HepG2 (cell line): ENCODE measurements at regions not wholly inside any gene's neighbourhood (a gene's known extent, or its start where the extent isn't known, plus 50 kb on each side); places are given as distances from the start of the nearest gene placed in this dataset.

Experiments
- ATAC-seq: fragments of 200-7000 bp; cut with Tn5 transposase; 3 replicates; pipeline ENCODE4 v1.9.1; 2020; ENCODE audit warnings: mild to moderate bottlenecking, moderate library complexity
- BruUV-seq: library from RNA; stranded (reverse); fragments of 400-500 nt; replicated peaks from 2 replicates; lab custom pipeline; 2021; lab: Mats Ljungman, UMichigan
- CTCF ChIA-PET: fragments of 300-600 bp; formaldehyde crosslinking; extraction: SDS; loops from one replicate; lab custom pipeline; 2021; ENCODE audit warnings: low total read pairs, inconsistent platforms, low intra/inter-chr PET ratio; lab: Yijun Ruan, JAX
- POLR2A ChIA-PET: fragments of 350-600 bp; sonication (Branson Sonifier 250); formaldehyde crosslinking; loops from one replicate; lab custom pipeline; 2020; ENCODE audit warnings: antibody characterized with exemption, inconsistent platforms; lab: Yijun Ruan, JAX
- DNase-seq: peaks from one replicate; pipeline ENCODE4 v3.0.0-alpha.2; 2015; ENCODE audit warnings: low spot score
- FAIRE-seq: peaks from 3 replicates; lab custom pipeline; 2011; peaks lifted over from hg19 to GRCh38; lab: Jason Lieb, UNC
- H2AFZ ChIP-seq: one replicate; pipeline ENCODE4 v1.6.1; 2011; ENCODE audit warnings: low read length, inconsistent platforms
- H3K27ac ChIP-seq: fragments of 300-600 bp; 3 replicates; pipeline ENCODE4 v1.8.0; 2011; ENCODE audit warnings: mixed run types, mild to moderate bottlenecking, mixed read lengths, low read length, inconsistent platforms; ENCODE audit not compliant: insufficient read depth; ENCODE audit errors: extremely low read length
- H3K27me3 ChIP-seq, 2 experiments: fragments of 200-600 bp in 1 of 2; 2 replicates in 1 of 2; 3 replicates in 1 of 2; pipeline versions ENCODE4 v1.6.0 to v1.8.0; 2011; ENCODE audit warnings: low read length in 2 of 2, mild to moderate bottlenecking in 2 of 2, moderate library complexity in 2 of 2, inconsistent platforms in 1 of 2; ENCODE audit not compliant: insufficient read depth in 2 of 2, control insufficient read depth in 1 of 2
- H3K36me3 ChIP-seq, 2 experiments: fragments of 200-600 bp in 1 of 2; replicated peaks in 1 of 2; 2 replicates in 1 of 2; 3 replicates in 1 of 2; pipeline versions ENCODE4 v1.5.1 to v1.8.0; 2011; ENCODE audit warnings: low read length in 2 of 2, inconsistent platforms in 1 of 2; ENCODE audit not compliant: insufficient read depth in 2 of 2, control insufficient read depth in 1 of 2
- H3K4me1 ChIP-seq: 2 replicates; pipeline ENCODE4 v1.5.1; 2012; ENCODE audit warnings: low read length, inconsistent platforms; ENCODE audit not compliant: insufficient read depth
- H3K4me2 ChIP-seq: 2 replicates; pipeline ENCODE4 v1.6.0; 2011; ENCODE audit warnings: low read depth, low read length, inconsistent platforms
- H3K4me3 ChIP-seq, 3 experiments: fragments of 200-600 bp in 1 of 3; sonication (generic), shearing (Covaris generic) in 1 of 3; replicated peaks in 1 of 3; 2 replicates each; pipeline ENCODE4 v1.5.1; 2011 to 2016; ENCODE audit warnings: low read length in 3 of 3, inconsistent platforms in 2 of 3, low read depth in 2 of 3, mild to moderate bottlenecking in 2 of 3, control low read depth in 1 of 3, mixed read lengths in 1 of 3; ENCODE audit not compliant: insufficient read depth in 1 of 3
- H3K79me2 ChIP-seq: one replicate; pipeline ENCODE4 v1.6.1; 2011; ENCODE audit warnings: low read length, inconsistent platforms; ENCODE audit not compliant: insufficient read depth
- H3K9ac ChIP-seq: 2 replicates; pipeline ENCODE4 v1.6.0; 2011; ENCODE audit warnings: mild to moderate bottlenecking, low read depth, low read length, inconsistent platforms; ENCODE audit not compliant: insufficient read depth
- H3K9me3 ChIP-seq: 2 replicates; pipeline ENCODE4 v1.5.1; 2012; ENCODE audit warnings: mild to moderate bottlenecking, low read length
- H4K20me1 ChIP-seq: 2 replicates; pipeline ENCODE4 v1.6.0; 2011; ENCODE audit warnings: inconsistent platforms, mild to moderate bottlenecking, low read length, moderate library complexity; ENCODE audit not compliant: insufficient read depth
- ADNP ChIP-seq: sonication (generic); formaldehyde crosslinking; IDR thresholded peaks from 2 replicates; pipeline ENCODE4 v1.4.0; 2020; ENCODE audit warnings: missing genetic modification reagents
- HDAC6 ChIP-seq: fragments of 200-600 bp; sonication (generic); IDR thresholded peaks from 2 replicates; pipeline ENCODE4 v1.7.0; 2017; ENCODE audit warnings: mild to moderate bottlenecking, antibody characterized with exemption, low read length, low read depth
- HNRNPLL ChIP-seq: fragments of 200-400 bp; formaldehyde crosslinking; IDR thresholded peaks from 2 replicates; pipeline ENCODE4 v1.6.1; 2017; ENCODE audit warnings: mild to moderate bottlenecking, low read depth, low read length; ENCODE audit not compliant: poor library complexity, severe bottlenecking
- JARID2 ChIP-seq: sonication (generic); formaldehyde crosslinking; IDR thresholded peaks from 2 replicates; pipeline ENCODE4 v1.8.1; 2023; ENCODE audit warnings: missing genetic modification reagents, inconsistent platforms; ENCODE audit not compliant: insufficient replicate concordance
- MTA1 ChIP-seq: sonication (generic); formaldehyde crosslinking; IDR thresholded peaks from 2 replicates; pipeline ENCODE4 v1.4.0; 2020; ENCODE audit warnings: missing genetic modification reagents, mild to moderate bottlenecking, borderline replicate concordance
- NFKB2 ChIP-seq: sonication (generic); formaldehyde crosslinking; IDR thresholded peaks from 2 replicates; pipeline ENCODE4 v1.4.0; 2020; ENCODE audit warnings: missing genetic modification reagents, borderline replicate concordance
- PAF1 ChIP-seq: IDR thresholded peaks from 2 replicates; pipeline ENCODE4 v1.6.1; 2016; ENCODE audit warnings: missing genetic modification reagents, missing compliant biosample characterization
- PITX1 ChIP-seq: sonication (generic); formaldehyde crosslinking; IDR thresholded peaks from 2 replicates; pipeline ENCODE4 v1.5.1; 2020; ENCODE audit warnings: mild to moderate bottlenecking, missing genetic modification reagents
- SNAPC2 ChIP-seq: sonication (generic); formaldehyde crosslinking; IDR thresholded peaks from 2 replicates; pipeline ENCODE4 v1.8.1; 2022; ENCODE audit warnings: mild to moderate bottlenecking, missing genetic modification reagents
- TP53 ChIP-seq: sonication (generic); formaldehyde crosslinking; conservative IDR thresholded peaks from 2 replicates; pipeline ENCODE4 v1.4.0; 2020; ENCODE audit warnings: missing genetic modification reagents
- ZBTB8A ChIP-seq: sonication (generic); formaldehyde crosslinking; IDR thresholded peaks from 2 replicates; pipeline ENCODE4 v1.4.0; 2020; ENCODE audit warnings: mild to moderate bottlenecking, low read depth, missing genetic modification reagents, borderline replicate concordance
- ZMAT3 ChIP-seq: sonication (generic); formaldehyde crosslinking; conservative IDR thresholded peaks from 2 replicates; pipeline ENCODE4 v1.7.0; 2021; ENCODE audit warnings: missing genetic modification reagents
- ZNF652 ChIP-seq: IDR thresholded peaks from 2 replicates; pipeline ENCODE4 v1.6.1; 2016; ENCODE audit warnings: low read depth, borderline replicate concordance
- ZNF749 ChIP-seq: sonication (generic); formaldehyde crosslinking; IDR thresholded peaks from 2 replicates; pipeline ENCODE4 v1.8.0; 2022; ENCODE audit warnings: mild to moderate bottlenecking, missing genetic modification reagents, moderate library complexity, borderline replicate concordance
- ZSCAN12 ChIP-seq: sonication (generic); formaldehyde crosslinking; IDR thresholded peaks from 2 replicates; pipeline ENCODE4 v1.9.0; 2021; ENCODE audit warnings: mild to moderate bottlenecking, missing genetic modification reagents
- WGBS: methylation state at CpG from one replicate; pipeline ENCODE4 v1.1.6; 2017; ENCODE audit warnings: low lambda C conversion rate; 5-methylcytosine and 5-hydroxymethylcytosine counted together
- in situ Hi-C: cut with HindIII; loops from 2 replicates; pipeline ENCODE4 v1.10.0; 2017; ENCODE audit warnings: low pct_unique_long_range_greater_than_20kb; ENCODE audit not compliant: extremely low pct_ligation_motif_present
- intact Hi-C: fragments of 100-400 bp; cut with micrococcal nuclease; formaldehyde crosslinking; loops from one replicate; pipeline ENCODE4 v1.10.0; 2022; ENCODE audit not compliant: unreplicated experiment
- TF ChIP-seq, protein P1 (sequence below): IDR thresholded peaks from 2 replicates; pipeline ENCODE4 v1.6.1; 2016; ENCODE audit warnings: control low read depth
- TF ChIP-seq, protein P2 (sequence below): sonication (generic); formaldehyde crosslinking; IDR thresholded peaks from 2 replicates; pipeline ENCODE4 v1.9.0; 2021; ENCODE audit warnings: missing genetic modification reagents, mild to moderate bottlenecking, borderline replicate concordance
- TF ChIP-seq, protein P3 (sequence below): sonication (generic); formaldehyde crosslinking; IDR thresholded peaks from 2 replicates; pipeline ENCODE4 v1.4.0; 2020; ENCODE audit warnings: missing genetic modification reagents, borderline replicate concordance

DNA sequence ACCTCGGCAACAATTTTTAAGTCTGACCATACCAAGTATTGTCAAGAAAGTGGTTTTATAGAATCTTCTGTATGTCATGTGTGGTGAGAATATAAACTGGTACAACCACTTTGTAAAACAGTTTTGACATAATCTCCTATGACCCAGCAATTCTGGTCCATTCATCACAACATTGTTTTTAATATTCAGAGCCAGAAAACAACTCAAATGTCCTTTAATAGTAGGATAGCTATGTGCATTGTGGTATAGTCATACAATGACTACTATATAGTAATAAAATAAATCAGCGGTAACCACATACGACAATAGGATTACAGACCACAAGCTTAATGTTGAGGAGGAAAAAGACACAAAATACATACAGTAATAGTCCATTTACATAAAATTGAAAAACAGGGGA lies 175.2 kb upstream of the SPATS2L start:
- Histone ChIP-seq H3K9ac (no peak overlapping the region), H3K27me3 (no peaks in the 10 kb centered on the region), H3K4me2 (no peak overlapping the region), H3K4me1 (peaks cover 35% of the 10 kb centered on the region), H3K27ac (no peak overlapping the region), H3K79me2 (no peaks in the 10 kb centered on the region), H2AFZ (no peak overlapping the region), H3K36me3 (no peaks in the 10 kb centered on the region), H3K4me3 (no peak overlapping the region), H4K20me1 (no peaks in the 10 kb centered on the region), H3K9me3 (peaks cover 9% of the 10 kb centered on the region; the same call in 1 of the 2 replicates)
- intact Hi-C loops (no loop called here), in situ Hi-C loops (no loop called here)
- TF ChIP-seq PAF1, result no peak
- no peak for TF ChIP-seq ZBTB8A (CRISPR knock-in tag)
- no peak for TF ChIP-seq ZNF652 (CRISPR knock-in tag)
- TF ChIP-seq HDAC6, result no peak
- BruUV-seq, result no TSS peak
- FAIRE-seq (no peak), DNase-seq (no peak), ATAC-seq (no peak)
- ChIA-PET POLR2A (no interaction called here), CTCF (no interaction called here)
- WGBS, result 85% methylated on average over 3 of the region's 3 CpGs

DNA sequence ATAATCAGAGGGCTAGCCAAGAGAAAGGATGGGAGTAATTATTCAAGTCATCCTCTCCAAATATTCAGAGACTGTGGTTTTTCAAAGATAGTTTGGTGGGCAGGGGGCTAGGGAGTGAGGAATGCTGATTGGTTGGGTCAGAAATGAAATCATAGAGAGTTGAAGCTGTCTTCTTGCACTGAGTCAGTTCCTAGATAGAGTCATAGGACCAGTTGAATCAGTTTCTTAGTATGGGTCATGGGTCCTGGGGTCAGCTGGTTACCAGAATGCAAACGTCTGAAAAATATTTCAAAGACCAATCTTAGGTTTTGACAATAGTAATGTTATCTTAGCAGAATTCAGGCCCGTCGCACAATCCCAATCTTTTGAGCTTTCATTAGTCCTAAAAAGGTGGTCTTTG lies 171.4 kb upstream of the SPATS2L start:
- in situ Hi-C loops (no loop called here), intact Hi-C loops (no loop called here)
- H3K27ac ChIP-seq, result no peak overlapping the region
- H4K20me1 ChIP-seq, result no peaks in the 10 kb centered on the region
- H3K79me2 ChIP-seq, result no peaks in the 10 kb centered on the region
- H3K9ac ChIP-seq, result no peak overlapping the region
- H3K27me3 ChIP-seq, result no peaks in the 10 kb centered on the region
- no TSS peak for BruUV-seq
- ChIA-PET POLR2A (no interaction called here), CTCF (no interaction called here)
- H2AFZ ChIP-seq, result no peak overlapping the region
- H3K9me3 ChIP-seq, result peaks cover 9% of the 10 kb centered on the region; the same call in 1 of the 2 replicates
- no peak for ATAC-seq
- H3K36me3 ChIP-seq, result no peaks in the 10 kb centered on the region
- no peak for FAIRE-seq
- peaks cover 22% of the 10 kb centered on the region for H3K4me1 ChIP-seq
- WGBS, result 52% methylated on average over 3 of the region's 3 CpGs
- no peak for DNase-seq
- no peak overlapping the region for H3K4me3 ChIP-seq
- H3K4me2 ChIP-seq, result no peak overlapping the region
- no peak for TF ChIP-seq ZNF749 (CRISPR knock-in tag)
- TF ChIP-seq, protein P1, sequence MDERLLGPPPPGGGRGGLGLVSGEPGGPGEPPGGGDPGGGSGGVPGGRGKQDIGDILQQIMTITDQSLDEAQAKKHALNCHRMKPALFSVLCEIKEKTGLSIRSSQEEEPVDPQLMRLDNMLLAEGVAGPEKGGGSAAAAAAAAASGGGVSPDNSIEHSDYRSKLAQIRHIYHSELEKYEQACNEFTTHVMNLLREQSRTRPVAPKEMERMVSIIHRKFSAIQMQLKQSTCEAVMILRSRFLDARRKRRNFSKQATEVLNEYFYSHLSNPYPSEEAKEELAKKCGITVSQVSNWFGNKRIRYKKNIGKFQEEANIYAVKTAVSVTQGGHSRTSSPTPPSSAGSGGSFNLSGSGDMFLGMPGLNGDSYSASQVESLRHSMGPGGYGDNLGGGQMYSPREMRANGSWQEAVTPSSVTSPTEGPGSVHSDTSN (CRISPR knock-in tag), result no peak
- no peak for TF ChIP-seq ZSCAN12 (CRISPR knock-in tag)
- TF ChIP-seq, protein P2, sequence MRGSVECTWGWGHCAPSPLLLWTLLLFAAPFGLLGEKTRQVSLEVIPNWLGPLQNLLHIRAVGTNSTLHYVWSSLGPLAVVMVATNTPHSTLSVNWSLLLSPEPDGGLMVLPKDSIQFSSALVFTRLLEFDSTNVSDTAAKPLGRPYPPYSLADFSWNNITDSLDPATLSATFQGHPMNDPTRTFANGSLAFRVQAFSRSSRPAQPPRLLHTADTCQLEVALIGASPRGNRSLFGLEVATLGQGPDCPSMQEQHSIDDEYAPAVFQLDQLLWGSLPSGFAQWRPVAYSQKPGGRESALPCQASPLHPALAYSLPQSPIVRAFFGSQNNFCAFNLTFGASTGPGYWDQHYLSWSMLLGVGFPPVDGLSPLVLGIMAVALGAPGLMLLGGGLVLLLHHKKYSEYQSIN (CRISPR knock-in tag), result no peak
- TF ChIP-seq ADNP (CRISPR knock-in tag), result no peak
- no peak for TF ChIP-seq JARID2 (CRISPR knock-in tag)
- no peak for TF ChIP-seq TP53 (CRISPR knock-in tag)
- no peak for TF ChIP-seq ZMAT3
- no peak for TF ChIP-seq MTA1 (CRISPR knock-in tag)
- TF ChIP-seq, protein P3, sequence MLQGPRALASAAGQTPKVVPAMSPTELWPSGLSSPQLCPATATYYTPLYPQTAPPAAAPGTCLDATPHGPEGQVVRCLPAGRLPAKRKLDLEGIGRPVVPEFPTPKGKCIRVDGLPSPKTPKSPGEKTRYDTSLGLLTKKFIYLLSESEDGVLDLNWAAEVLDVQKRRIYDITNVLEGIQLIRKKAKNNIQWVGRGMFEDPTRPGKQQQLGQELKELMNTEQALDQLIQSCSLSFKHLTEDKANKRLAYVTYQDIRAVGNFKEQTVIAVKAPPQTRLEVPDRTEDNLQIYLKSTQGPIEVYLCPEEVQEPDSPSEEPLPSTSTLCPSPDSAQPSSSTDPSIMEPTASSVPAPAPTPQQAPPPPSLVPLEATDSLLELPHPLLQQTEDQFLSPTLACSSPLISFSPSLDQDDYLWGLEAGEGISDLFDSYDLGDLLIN, result no peak
- TF ChIP-seq PITX1 (CRISPR knock-in tag), result no peak
- no peak for TF ChIP-seq HNRNPLL
- TF ChIP-seq SNAPC2 (CRISPR knock-in tag), result no peak
- TF ChIP-seq NFKB2 (CRISPR knock-in tag), result no peak
